ENCODE measurements at regions not wholly inside any gene's neighbourhood (a gene's known extent, or its start where the extent isn't known, plus 50 kb on each side); places are given as distances from the start of the nearest gene placed in this dataset.

DNA sequence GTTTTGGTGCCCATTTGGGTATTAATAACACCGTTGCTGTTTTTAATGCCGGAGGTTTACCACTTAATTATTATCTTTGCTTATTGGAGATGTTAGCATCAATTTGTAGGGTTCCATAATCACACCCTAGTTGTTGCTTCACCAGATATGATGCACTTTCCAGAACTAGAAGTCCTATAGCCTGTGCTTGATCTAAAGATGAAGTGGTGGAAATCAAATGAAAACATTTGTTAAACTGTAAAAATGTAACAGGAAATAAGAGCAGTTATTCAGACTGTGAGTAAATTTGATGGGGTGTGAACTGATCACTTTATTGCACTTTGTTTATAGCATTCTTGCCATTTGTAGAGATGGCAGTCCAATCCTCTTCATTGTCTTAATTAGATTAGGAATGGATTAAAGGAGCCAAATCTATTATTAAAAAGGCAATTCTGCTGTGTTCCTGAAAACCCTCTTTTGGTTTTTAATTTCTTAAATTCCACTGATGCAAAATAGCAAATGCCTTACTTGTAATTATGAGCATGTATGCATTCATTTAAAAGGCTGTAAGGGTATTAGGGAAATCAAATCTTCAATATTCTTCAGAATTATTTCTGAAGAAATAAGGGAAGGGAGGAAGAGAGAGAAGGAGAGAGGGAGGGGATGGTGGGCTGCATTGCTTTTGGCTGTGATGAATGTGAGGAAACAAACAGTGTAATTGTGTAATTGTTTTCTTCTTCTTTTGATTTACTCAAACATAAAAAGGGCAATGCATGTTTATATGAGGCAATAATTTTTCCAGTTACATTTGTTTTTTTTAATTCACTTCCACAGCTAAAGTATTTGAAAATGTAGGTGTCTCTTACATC is 675.2 kb upstream of the WWC1 start:
- intact Hi-C loops (cut with DNase I), result no loop called here
- Histone ChIP-seq H3K36me3 (no peaks in the 10 kb centered on the region), H3K27me3 (peaks cover 0 to 4% (median 0%) of the 10 kb centered on the region in 4 donors), H3K4me1 (no peaks in the 10 kb centered on the region), H3K4me3 (no peak overlapping the region), H3K27ac (no peak overlapping the region), H3K9me3 (no peaks in the 10 kb centered on the region)
- TF ChIP-seq, protein P1, sequence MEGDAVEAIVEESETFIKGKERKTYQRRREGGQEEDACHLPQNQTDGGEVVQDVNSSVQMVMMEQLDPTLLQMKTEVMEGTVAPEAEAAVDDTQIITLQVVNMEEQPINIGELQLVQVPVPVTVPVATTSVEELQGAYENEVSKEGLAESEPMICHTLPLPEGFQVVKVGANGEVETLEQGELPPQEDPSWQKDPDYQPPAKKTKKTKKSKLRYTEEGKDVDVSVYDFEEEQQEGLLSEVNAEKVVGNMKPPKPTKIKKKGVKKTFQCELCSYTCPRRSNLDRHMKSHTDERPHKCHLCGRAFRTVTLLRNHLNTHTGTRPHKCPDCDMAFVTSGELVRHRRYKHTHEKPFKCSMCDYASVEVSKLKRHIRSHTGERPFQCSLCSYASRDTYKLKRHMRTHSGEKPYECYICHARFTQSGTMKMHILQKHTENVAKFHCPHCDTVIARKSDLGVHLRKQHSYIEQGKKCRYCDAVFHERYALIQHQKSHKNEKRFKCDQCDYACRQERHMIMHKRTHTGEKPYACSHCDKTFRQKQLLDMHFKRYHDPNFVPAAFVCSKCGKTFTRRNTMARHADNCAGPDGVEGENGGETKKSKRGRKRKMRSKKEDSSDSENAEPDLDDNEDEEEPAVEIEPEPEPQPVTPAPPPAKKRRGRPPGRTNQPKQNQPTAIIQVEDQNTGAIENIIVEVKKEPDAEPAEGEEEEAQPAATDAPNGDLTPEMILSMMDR (IDR thresholded peaks at IDR 0.05), result no peak
- no peak for ATAC-seq
- no peak for DNase-seq
- WGBS, 2 donors, result 18 to 21% methylated on average over 2 of the region's 2 CpGs
- FAIRE-seq, result no peak

DNA sequence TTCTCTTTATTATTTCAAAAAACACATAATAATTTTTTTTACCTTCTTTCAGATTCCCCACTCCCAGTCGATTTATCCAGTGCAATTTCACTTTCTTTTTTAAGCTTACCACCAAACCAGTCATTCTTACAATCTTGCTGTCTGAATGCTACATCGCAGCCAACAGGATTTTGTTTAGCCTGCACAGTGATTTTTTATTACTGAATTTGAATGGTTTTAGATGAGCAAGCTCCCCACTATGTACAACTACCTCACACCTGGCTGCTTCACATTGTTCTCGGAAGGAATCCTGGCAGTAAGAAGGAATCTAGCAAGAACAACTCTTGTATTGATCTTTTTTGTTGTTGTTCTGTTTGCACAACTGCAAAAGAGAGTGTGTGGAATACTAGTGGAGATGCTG is 668.1 kb upstream of the WWC1 start:
- no peak for FAIRE-seq
- peaks cover 0 to 4% (median 0%) of the 10 kb centered on the region in 4 donors for H3K27me3 ChIP-seq
- WGBS, 2 donors, result 24 to 30% methylated on average over 3 of the region's 3 CpGs
- no peak overlapping the region for H3K27ac ChIP-seq
- TF ChIP-seq, protein P1 (IDR thresholded peaks at IDR 0.05), result no peak
- no peaks in the 10 kb centered on the region for H3K36me3 ChIP-seq
- intact Hi-C loops (cut with DNase I), result no loop called here
- no peaks in the 10 kb centered on the region for H3K9me3 ChIP-seq
- H3K4me3 ChIP-seq, result no peak overlapping the region
- H3K4me1 ChIP-seq, result no peaks in the 10 kb centered on the region
- ATAC-seq, result no peak
- no peak for DNase-seq

DNA sequence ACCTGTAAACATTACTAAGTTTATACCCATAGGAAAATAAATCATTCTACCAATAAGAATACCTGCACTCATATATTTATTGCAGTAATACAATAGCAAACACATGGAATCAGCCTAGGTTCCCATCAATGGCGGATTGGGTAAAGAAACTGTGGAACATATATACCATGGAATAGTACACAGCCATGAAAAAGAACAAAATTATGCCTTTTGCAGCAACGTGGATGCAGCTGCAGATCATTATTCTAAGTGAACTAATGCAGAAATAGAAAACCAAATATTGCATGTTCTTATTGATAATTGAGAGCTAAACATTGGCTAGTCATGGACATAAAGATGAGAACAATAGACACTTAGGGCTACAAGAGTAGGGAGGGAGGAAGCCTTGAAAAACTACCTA is 667.4 kb upstream of the WWC1 start:
- no peak for ATAC-seq
- Histone ChIP-seq H3K36me3 (no peaks in the 10 kb centered on the region), H3K9me3 (no peaks in the 10 kb centered on the region), H3K27me3 (peaks cover 0 to 4% (median 0%) of the 10 kb centered on the region in 4 donors), H3K4me1 (no peaks in the 10 kb centered on the region), H3K27ac (no peak overlapping the region), H3K4me3 (no peak overlapping the region)
- DNase-seq, result no peak
- intact Hi-C loops (cut with DNase I), result no loop called here
- TF ChIP-seq, protein P1 (IDR thresholded peaks at IDR 0.05), result no peak
- no peak for FAIRE-seq
- 55 to 58% methylated on average over 2 of the region's 2 CpGs for WGBS, 2 donors

DNA sequence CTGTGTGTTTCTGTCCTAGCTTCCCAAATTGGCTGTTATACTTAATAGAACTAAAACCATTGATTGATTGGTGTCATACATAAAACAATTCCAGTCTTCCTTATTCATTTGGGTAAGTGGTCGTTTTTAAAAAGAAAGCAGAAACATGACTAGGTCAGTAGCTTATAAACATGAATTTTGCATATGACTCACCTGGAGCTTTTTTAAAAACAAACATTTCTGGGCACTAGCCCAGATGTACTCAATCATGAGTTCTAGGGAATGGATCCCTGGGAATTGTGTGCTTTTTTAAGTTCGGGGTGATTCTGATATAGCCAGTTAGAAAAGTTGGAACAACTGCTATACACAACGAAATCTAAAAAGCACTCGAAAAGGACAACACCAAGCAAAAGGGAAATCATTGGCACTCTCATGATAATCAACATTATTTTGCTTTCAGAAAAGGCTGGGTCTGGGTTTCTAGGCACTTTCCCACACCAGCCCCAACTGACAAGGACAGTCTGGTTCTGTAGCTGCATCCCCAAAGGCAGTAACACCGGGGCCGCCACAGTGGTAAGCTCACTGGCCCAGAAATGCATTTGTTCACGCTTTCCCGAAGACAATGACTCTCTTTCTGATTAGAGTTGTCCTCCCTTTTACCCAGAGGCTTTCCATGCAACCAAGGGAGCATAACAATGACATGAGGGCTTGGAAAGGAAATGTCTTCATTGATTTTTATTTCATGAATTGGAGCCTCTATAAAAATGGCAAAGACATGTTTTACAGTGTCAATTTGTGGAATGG is 664.9 kb upstream of the WWC1 start:
- Histone ChIP-seq H3K4me1 (no peaks in the 10 kb centered on the region), H3K27me3 (no peaks in the 10 kb centered on the region), H3K9me3 (no peaks in the 10 kb centered on the region), H3K27ac (no peak overlapping the region), H3K4me3 (no peak overlapping the region), H3K36me3 (no peaks in the 10 kb centered on the region)
- no peak for DNase-seq
- FAIRE-seq, result no peak
- WGBS, 2 donors, result 66 to 69% methylated on average over 8 of the region's 8 CpGs
- TF ChIP-seq, protein P1 (IDR thresholded peaks at IDR 0.05), result no peak
- intact Hi-C loops (cut with DNase I), result no loop called here
- no peak for ATAC-seq

All from pancreas (tissue), 10 donors.